ENCODE measurements at regions not wholly inside any gene's neighbourhood (a gene's known extent, or its start where the extent isn't known, plus 50 kb on each side); places are given as distances from the start of the nearest gene placed in this dataset.

DNA sequence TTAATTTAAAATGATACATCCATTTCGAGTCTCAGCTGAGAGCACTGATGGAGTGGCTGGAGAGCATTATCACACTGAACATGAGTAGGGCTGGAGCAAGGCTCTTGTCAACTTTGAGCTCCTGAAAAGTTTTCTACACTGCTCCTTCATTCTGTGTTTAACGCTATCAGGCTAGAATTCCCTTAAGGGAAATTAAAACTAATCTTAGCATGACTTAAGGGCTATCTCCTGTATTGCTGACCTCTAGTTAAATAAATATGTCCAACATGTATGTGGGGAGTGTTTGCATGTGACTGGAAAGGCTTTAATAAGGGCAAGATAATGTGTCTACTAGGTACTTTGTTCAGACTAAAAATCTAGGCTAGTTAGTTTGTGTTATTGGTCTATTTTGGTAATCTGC is 116.7 kb upstream of the CAND1 start:
- DNase-seq (ENCODE audit: extremely low read depth, low read depth), result no peak
- TF ChIP-seq, protein P1, sequence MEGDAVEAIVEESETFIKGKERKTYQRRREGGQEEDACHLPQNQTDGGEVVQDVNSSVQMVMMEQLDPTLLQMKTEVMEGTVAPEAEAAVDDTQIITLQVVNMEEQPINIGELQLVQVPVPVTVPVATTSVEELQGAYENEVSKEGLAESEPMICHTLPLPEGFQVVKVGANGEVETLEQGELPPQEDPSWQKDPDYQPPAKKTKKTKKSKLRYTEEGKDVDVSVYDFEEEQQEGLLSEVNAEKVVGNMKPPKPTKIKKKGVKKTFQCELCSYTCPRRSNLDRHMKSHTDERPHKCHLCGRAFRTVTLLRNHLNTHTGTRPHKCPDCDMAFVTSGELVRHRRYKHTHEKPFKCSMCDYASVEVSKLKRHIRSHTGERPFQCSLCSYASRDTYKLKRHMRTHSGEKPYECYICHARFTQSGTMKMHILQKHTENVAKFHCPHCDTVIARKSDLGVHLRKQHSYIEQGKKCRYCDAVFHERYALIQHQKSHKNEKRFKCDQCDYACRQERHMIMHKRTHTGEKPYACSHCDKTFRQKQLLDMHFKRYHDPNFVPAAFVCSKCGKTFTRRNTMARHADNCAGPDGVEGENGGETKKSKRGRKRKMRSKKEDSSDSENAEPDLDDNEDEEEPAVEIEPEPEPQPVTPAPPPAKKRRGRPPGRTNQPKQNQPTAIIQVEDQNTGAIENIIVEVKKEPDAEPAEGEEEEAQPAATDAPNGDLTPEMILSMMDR (IDR thresholded peaks at IDR 0.05; ENCODE audit: low read depth, low read length), result no peak

DNA sequence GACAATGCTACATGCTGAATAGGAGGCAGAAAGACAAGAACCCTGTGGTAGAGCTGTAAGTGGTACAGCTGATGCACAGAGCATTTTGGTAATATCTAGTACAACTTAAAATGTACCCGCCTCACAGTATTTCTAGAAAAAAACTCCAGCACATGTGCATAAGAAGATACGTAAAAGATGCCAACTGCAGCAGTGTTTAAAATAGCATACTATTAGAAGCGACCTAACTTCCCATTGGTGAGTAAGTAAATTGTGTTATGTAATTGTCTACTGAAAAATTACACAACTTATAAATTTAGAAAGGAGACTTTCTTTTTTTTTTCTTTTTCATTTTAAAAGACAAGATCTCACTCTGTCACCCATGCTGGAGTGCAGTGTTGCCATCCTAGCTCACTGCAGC is 114.3 kb upstream of the CAND1 start:
- DNase-seq (ENCODE audit: extremely low read depth, low read depth), result no peak
- TF ChIP-seq, protein P1 (IDR thresholded peaks at IDR 0.05; ENCODE audit: low read depth, low read length), result no peak

DNA sequence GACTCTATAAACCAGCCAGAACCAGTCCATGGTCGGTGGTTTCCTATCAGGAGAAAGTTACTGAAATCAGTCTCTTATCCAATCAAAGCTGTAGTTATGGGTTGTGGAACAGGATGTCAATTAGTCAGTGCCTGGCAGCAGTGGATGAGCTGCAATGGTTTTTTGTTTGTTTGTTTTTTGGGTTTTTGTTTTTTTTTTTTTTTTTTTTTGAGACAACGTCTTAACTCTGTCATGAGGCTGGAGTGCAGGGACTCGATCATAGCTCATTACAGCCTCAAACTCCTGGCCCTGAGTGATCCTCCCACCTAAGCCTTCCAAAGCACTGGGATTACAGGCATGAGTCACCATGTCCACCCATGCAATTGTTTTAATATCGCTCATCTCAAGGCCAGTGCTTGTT is 113.3 kb upstream of the CAND1 start:
- DNase-seq (ENCODE audit: extremely low read depth, low read depth), result no peak
- TF ChIP-seq, protein P1 (IDR thresholded peaks at IDR 0.05; ENCODE audit: low read depth, low read length), result no peak

DNA sequence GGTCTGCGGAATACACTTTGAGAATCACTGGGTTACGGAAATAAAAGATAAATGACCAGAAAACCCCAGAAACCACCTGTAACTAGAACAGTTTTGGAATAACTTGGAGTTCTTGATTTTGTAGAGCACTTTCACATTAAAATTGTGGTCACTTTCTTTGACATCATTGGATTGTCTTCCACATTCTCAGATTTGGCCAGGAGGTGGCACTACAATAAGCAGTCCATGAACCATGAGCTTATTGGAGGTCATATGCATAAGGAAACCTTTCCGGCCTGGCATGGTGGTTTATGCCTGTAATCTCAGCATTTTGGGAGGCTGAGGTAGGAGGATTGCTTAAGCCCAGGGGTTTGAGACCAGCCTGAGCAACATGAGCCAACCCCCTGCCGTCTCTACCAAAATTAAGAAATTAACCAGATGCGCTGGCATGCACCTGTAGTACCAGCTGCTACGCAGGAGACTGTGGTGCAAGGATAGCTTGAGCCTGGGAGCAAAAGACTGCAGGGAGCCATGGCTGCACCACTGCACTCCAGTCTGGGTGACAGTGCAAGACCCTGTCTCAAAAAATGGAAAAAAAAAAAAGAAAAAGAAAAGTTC is 107.7 kb upstream of the CAND1 start:
- DNase-seq (ENCODE audit: extremely low read depth, low read depth), result peak; percentile 8
- TF ChIP-seq, protein P1 (IDR thresholded peaks at IDR 0.05; ENCODE audit: low read depth, low read length), result peak; percentile 58

DNA sequence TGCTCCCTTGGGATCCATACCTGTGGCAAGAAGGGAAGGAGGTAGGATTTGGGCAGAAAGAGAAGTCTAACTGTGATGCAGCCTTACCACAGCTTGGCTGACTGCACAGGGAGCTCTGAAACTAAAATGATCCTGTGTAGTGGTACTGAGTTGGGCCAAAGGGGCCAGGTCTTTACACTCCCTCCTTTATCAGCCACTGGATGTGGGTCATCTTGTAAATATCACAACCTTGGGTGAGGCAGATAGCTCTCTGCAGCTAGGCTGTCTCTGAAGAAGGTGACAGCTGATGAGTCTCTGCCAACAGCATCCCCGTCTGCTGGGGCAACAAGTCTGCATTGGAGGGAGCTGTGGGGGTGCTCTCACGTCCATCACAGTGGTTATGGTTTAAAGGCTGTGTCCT is 95.9 kb upstream of the CAND1 start:
- DNase-seq (ENCODE audit: extremely low read depth, low read depth), result no peak
- TF ChIP-seq, protein P1 (IDR thresholded peaks at IDR 0.05; ENCODE audit: low read depth, low read length), result no peak

DNA sequence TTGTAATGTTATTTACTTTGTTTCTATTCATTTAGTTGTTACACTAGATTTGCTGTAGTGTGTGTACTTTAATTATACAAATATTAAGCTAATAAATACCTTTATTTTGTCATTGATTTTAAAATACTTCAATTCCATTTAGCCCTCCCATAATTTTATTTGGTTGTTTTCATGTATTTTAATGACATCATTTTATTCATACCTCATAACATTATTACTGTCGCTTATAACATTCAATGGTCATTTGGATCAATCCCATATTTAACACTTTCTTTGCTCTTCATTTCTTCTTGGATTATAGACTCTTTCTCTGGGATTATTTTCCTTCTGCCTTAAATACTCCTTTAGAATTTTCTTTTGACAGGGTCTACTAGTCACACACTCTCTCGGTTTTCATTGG is 86.6 kb upstream of the CAND1 start:
- TF ChIP-seq, protein P1 (IDR thresholded peaks at IDR 0.05; ENCODE audit: low read depth, low read length), result no peak

DNA sequence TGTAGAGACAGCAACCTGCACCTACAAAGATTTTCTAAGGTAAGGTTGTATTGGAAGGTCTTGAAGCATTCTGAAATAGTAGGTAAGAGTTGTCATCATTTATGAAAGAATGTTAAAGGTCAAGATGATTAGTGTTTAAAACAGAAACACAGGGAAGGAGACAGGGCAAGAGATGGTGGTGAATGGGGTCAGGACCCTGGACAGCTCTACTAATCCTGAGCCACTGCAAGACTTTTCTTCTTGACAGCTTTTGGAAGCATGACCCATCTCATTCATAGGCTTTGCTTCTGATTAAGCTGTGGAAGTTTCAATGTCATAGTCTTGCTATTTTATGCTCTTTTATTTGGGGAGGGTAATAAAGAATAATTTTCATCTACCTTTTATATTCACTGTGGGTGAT is 75.5 kb upstream of the CAND1 start:
- TF ChIP-seq, protein P1 (IDR thresholded peaks at IDR 0.05; ENCODE audit: low read depth, low read length), result no peak
- DNase-seq (ENCODE audit: extremely low read depth, low read depth), result no peak

More for the DNA sequence above, 86.6 kb upstream of the CAND1 start:
- DNase-seq (ENCODE audit: extremely low read depth, low read depth), result no peak
